HG02884 (cell line): ENCODE measurements at regions not wholly inside any gene's neighbourhood (a gene's known extent, or its start where the extent isn't known, plus 50 kb on each side); places are given as distances from the start of the nearest gene placed in this dataset.
A peak's percentile ranks its signal among the peaks of the same experiment; 100 is the strongest.

Experiments
- ATAC-seq: cut with Tn5 transposase; IDR thresholded peaks from one replicate; pipeline ENCODE4 v1.9.1; 2021; ENCODE audit warnings: mild to moderate bottlenecking, moderate library complexity; ENCODE audit not compliant: unreplicated experiment

- no peak for ATAC-seq
These were observed 150.6 kb upstream of the RAB12 start for GRCh38 chr18:8458546-8459215.

- ATAC-seq: no peak
These were observed 148.5 kb upstream of the RAB12 start for GRCh38 chr18:8460748-8461147.

GRCh38 chr18:8461544-8461943 is 147.7 kb upstream of the RAB12 start:
- ATAC-seq: no peak

- ATAC-seq: no peak
These were observed 146.5 kb upstream of the RAB12 start for GRCh38 chr18:8462651-8463185.

- ATAC-seq: no peak
These were observed 145.4 kb upstream of the RAB12 start for GRCh38 chr18:8463791-8464190.

GRCh38 chr18:8468191-8468590 is 141.0 kb upstream of the RAB12 start:
- ATAC-seq: no peak

GRCh38 chr18:8468921-8469335 is 140.3 kb upstream of the RAB12 start:
- no peak for ATAC-seq

- no peak for ATAC-seq
These were observed 139.6 kb upstream of the RAB12 start for GRCh38 chr18:8469544-8470130.

GRCh38 chr18:8471372-8471771 is 137.9 kb upstream of the RAB12 start:
- no peak for ATAC-seq

GRCh38 chr18:8474661-8475060 is 134.6 kb upstream of the RAB12 start:
- ATAC-seq: no peak

- ATAC-seq: no peak
These were observed 131.6 kb upstream of the RAB12 start for GRCh38 chr18:8477615-8478014.

GRCh38 chr18:8478166-8478967 is 130.9 kb upstream of the RAB12 start:
- peak; percentile 84 for ATAC-seq

GRCh38 chr18:8478968-8479370 is 130.3 kb upstream of the RAB12 start:
- no peak for ATAC-seq

- ATAC-seq: no peak
These were observed 129.4 kb upstream of the RAB12 start for GRCh38 chr18:8479789-8480188.

GRCh38 chr18:8480506-8481328 is 128.5 kb upstream of the RAB12 start:
- no peak for ATAC-seq

- no peak for ATAC-seq
These were observed 124.3 kb upstream of the RAB12 start for GRCh38 chr18:8484951-8485350.

- ATAC-seq: no peak
These were observed 119.5 kb upstream of the RAB12 start for GRCh38 chr18:8489761-8490160.

GRCh38 chr18:8491516-8491915 is 117.7 kb upstream of the RAB12 start:
- ATAC-seq: no peak

- ATAC-seq: no peak
These were observed 116.1 kb upstream of the RAB12 start for GRCh38 chr18:8493141-8493540.

GRCh38 chr18:8496186-8496585 is 113.1 kb upstream of the RAB12 start:
- ATAC-seq: no peak

GRCh38 chr18:8498905-8499304 is 110.3 kb upstream of the RAB12 start:
- no peak for ATAC-seq
